H1 (cell line): ENCODE measurements at regions not wholly inside any gene's neighbourhood (a gene's known extent, or its start where the extent isn't known, plus 50 kb on each side); places are given as distances from the start of the nearest gene placed in this dataset.
"Not testable (repeated sequence)": the region's sequence is repeated elsewhere in the genome, so short reads cannot be mapped to it uniquely, and the experiment has no call there.

Experiments
- BCL11A ChIP-seq, 2 experiments: IDR thresholded peaks; one replicate each; pipeline ENCODE4 v1.6.1; 2011; ENCODE audit warnings: low read depth in 2 of 2, low read length in 2 of 2, mild to moderate bottlenecking in 2 of 2
- BRCA1 ChIP-seq: IDR thresholded peaks from 2 replicates; pipeline ENCODE4 v1.6.1; 2012; ENCODE audit warnings: low read depth, low read length, improper control_type of control experiment
- CHD2 ChIP-seq: IDR thresholded peaks from 2 replicates; pipeline ENCODE4 v1.6.1; 2012; ENCODE audit warnings: low read length, improper control_type of control experiment
- CTCF ChIP-seq, 3 experiments: IDR thresholded peaks; 1 replicate in 2 of 3; 2 replicates in 1 of 3; pipeline versions ENCODE4 v1.5.1 to v1.6.1; 2011; ENCODE audit warnings: low read length in 3 of 3, mild to moderate bottlenecking in 3 of 3, inconsistent platforms in 2 of 3, low read depth in 1 of 3, moderate library complexity in 1 of 3; ENCODE audit not compliant: insufficient read depth in 1 of 3; ENCODE audit errors: control extremely low read depth in 1 of 3
- EGR1 ChIP-seq: IDR thresholded peaks from 2 replicates; pipeline ENCODE4 v1.6.1; 2011; ENCODE audit warnings: low read depth, low read length, borderline replicate concordance
- EZH2 ChIP-seq: fragments of 200-600 bp; sonication (generic); IDR thresholded peaks from 2 replicates; pipeline ENCODE4 v1.7.1; 2012; ENCODE audit warnings: low read depth, mild to moderate bottlenecking, moderate library complexity, low read length, inconsistent platforms; ENCODE audit not compliant: severe bottlenecking
- RAD21 ChIP-seq, 2 experiments: IDR thresholded peaks in 1 of 2; conservative IDR thresholded peaks in 1 of 2; 2 replicates each; pipeline ENCODE4 v1.6.1; 2011; ENCODE audit warnings: low read depth in 2 of 2, low read length in 2 of 2, improper control_type of control experiment in 1 of 2, inconsistent platforms in 1 of 2, mild to moderate bottlenecking in 1 of 2, moderate library complexity in 1 of 2
- RNF2 ChIP-seq: fragments of 200-900, 300-1000 bp; sonication (generic); IDR thresholded peaks from 2 replicates; pipeline ENCODE4 v1.7.1; 2016; ENCODE audit warnings: borderline replicate concordance, low read depth, mild to moderate bottlenecking, antibody characterized with exemption, low read length; ENCODE audit not compliant: poor library complexity, severe bottlenecking; ENCODE audit errors: missing control alignments
- SP1 ChIP-seq: IDR thresholded peaks from 2 replicates; pipeline ENCODE4 v1.6.1; 2011; ENCODE audit warnings: low read depth, low read length
- SUZ12 ChIP-seq: fragments of 200-600 bp; sonication (generic); IDR thresholded peaks from 2 replicates; pipeline ENCODE4 v1.6.1; 2012; ENCODE audit warnings: mild to moderate bottlenecking, inconsistent platforms, low read length, moderate library complexity, mixed read lengths
- YY1 ChIP-seq: IDR thresholded peaks from 2 replicates; pipeline ENCODE4 v1.6.1; 2011; ENCODE audit warnings: low read depth, mild to moderate bottlenecking, low read length
- ZNF274 ChIP-seq: IDR thresholded peaks from 2 replicates; pipeline ENCODE4 v1.7.0; 2012; ENCODE audit warnings: low read length, borderline replicate concordance; ENCODE audit errors: extremely low read depth

DNA sequence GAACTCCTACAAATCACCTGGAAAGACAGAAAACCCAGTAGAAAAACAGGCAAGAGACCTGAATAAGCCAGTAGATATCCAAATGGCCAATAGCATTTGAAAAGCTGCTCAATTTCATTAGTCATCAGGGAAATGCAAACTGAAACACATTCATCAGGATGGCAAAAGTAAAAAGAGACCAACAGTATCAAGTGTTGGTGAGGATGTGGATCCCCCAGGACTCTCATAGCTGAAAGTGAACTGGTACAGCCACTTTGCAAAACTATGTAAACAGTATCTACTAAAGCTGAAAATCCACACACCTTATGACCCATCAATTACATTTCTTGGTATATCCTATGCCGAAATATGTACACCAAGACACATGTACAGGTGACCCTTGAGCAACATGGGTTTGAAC lies 180.4 kb upstream of the IRF2BP2 start:
- not testable (repeated sequence) for TF ChIP-seq EZH2; SP1; CTCF (IDR thresholded peaks at IDR 0.05; ENCODE audit: control extremely low read depth in 1 of 3, insufficient read depth in 1 of 3, low read depth in 1 of 3, low read length in 3 of 3); BRCA1; BCL11A (IDR thresholded peaks at IDR 0.05; ENCODE audit: low read depth in 2 of 2, low read length in 2 of 2); SUZ12; YY1; EGR1; RNF2; CHD2; ZNF274; RAD21 (IDR thresholded peaks at IDR 0.05 in 1 of 2, conservative IDR thresholded peaks at IDR 0.05 in 1 of 2; ENCODE audit: low read depth in 2 of 2, low read length in 2 of 2)
